T-cell (primary cell): ENCODE measurements at regions not wholly inside any gene's neighbourhood (a gene's known extent, or its start where the extent isn't known, plus 50 kb on each side); places are given as distances from the start of the nearest gene placed in this dataset.

Experiments
- ATAC-seq, 4 experiments: fragments of 200-7000 bp in 3 of 4; fragments of 150-1000 bp in 1 of 4; cut with Tn5 transposase; replicated peaks in 1 of 4; 1 replicate in 3 of 4; 2 replicates in 1 of 4; pipeline ENCODE4 v1.10.0; 2021; ENCODE audit warnings: moderate library complexity in 3 of 4, mild to moderate bottlenecking in 2 of 4, moderate number of reproducible peaks in 1 of 4
- CTCF ChIA-PET, 2 donors: fragments of 300-600 bp; sonication (Branson Sonifier 250); formaldehyde crosslinking; loops; one replicate each; lab custom pipeline; 2022; ENCODE audit warnings: antibody characterized with exemption in 2 of 2; lab: Charles Lee
- POLR2A ChIA-PET, 2 donors: fragments of 300-600 bp; sonication (Branson Sonifier 250); formaldehyde crosslinking; loops; one replicate each; lab custom pipeline; 2022; ENCODE audit warnings: antibody characterized with exemption in 2 of 2; lab: Charles Lee
- DNase-seq, 35 experiments: peaks; one replicate each; pipeline versions ENCODE4 v3.0.0 to v3.0.0-alpha.2; 2013 to 2023
- H3K27ac ChIP-seq: one replicate; pipeline ENCODE4 v1.5.1; 2013; ENCODE audit warnings: low read length
- H3K27me3 ChIP-seq, 2 experiments: replicated peaks in 1 of 2; 1 replicate in 1 of 2; 2 replicates in 1 of 2; pipeline versions ENCODE4 v1.6.1 to v1.7.0; 2013; ENCODE audit warnings: low read length in 1 of 2, mixed read lengths in 1 of 2; ENCODE audit not compliant: control insufficient read depth in 2 of 2, insufficient read depth in 2 of 2; ENCODE audit errors: extremely low read depth in 1 of 2
- H3K36me3 ChIP-seq, 2 donors: 1 replicate in 1 of 2; 2 replicates in 1 of 2; pipeline versions ENCODE4 v1.6.1 to v1.7.0; 2013; ENCODE audit warnings: low read length in 1 of 2; ENCODE audit not compliant: control insufficient read depth in 2 of 2, insufficient read depth in 1 of 2; ENCODE audit errors: extremely low read depth in 1 of 2
- H3K4me1 ChIP-seq, 2 experiments: 1 replicate in 1 of 2; 2 replicates in 1 of 2; pipeline versions ENCODE4 v1.6.1 to v1.7.0; 2013; ENCODE audit warnings: low read length in 2 of 2, mixed read lengths in 1 of 2; ENCODE audit not compliant: insufficient read depth in 2 of 2, control insufficient read depth in 1 of 2; ENCODE audit errors: extremely low read depth in 1 of 2
- H3K4me3 ChIP-seq, 2 donors: 1 replicate in 1 of 2; 2 replicates in 1 of 2; pipeline versions ENCODE4 v1.5.1 to v1.7.0; 2013; ENCODE audit warnings: mild to moderate bottlenecking in 2 of 2, low read length in 1 of 2, moderate library complexity in 1 of 2; ENCODE audit not compliant: control insufficient read depth in 1 of 2; ENCODE audit errors: extremely low read depth in 1 of 2
- H3K9me3 ChIP-seq: 2 replicates; pipeline ENCODE4 v1.7.0; 2013
- H3K27ac Mint-ChIP-seq, 2 donors: one replicate each; pipeline ENCODE4 v1.8.0; 2020 to 2021; ENCODE audit warnings: mild to moderate bottlenecking in 2 of 2, mixed read lengths in 2 of 2
- H3K27me3 Mint-ChIP-seq, 2 donors: one replicate each; pipeline ENCODE4 v1.8.0; 2021 to 2022; ENCODE audit warnings: mixed read lengths in 2 of 2
- H3K36me3 Mint-ChIP-seq: one replicate; pipeline ENCODE4 v1.8.0; 2021; ENCODE audit warnings: mixed read lengths
- H3K4me1 Mint-ChIP-seq, 3 donors: one replicate each; pipeline ENCODE4 v1.8.0; 2020 to 2022; ENCODE audit warnings: mixed read lengths in 3 of 3, mild to moderate bottlenecking in 1 of 3
- H3K4me3 Mint-ChIP-seq, 3 donors: one replicate each; pipeline ENCODE4 v1.8.0; 2020 to 2022; ENCODE audit warnings: mild to moderate bottlenecking in 3 of 3, mixed read lengths in 3 of 3, moderate library complexity in 3 of 3
- H3K9me3 Mint-ChIP-seq, 3 donors: one replicate each; pipeline ENCODE4 v1.8.0; 2020 to 2022; ENCODE audit warnings: mixed read lengths in 3 of 3
- WGBS: methylation state at CpG from one replicate; pipeline ENCODE4 v1.1.5; 2013; ENCODE audit warnings: missing lambda C conversion rate; ENCODE audit not compliant: insufficient coverage; 5-methylcytosine and 5-hydroxymethylcytosine counted together

GRCh38 chr12:87074781-87075180 lies 818.6 kb upstream of the MGAT4C start:
- H3K27me3 Mint-ChIP-seq = no peaks in the 10 kb centered on the region
- Histone ChIP-seq H3K27ac (no peak overlapping the region), H3K4me3 (no peak overlapping the region), H3K36me3 (no peaks in the 10 kb centered on the region), H3K9me3 (no peaks in the 10 kb centered on the region), H3K27me3 (no peaks in the 10 kb centered on the region), H3K4me1 (no peaks in the 10 kb centered on the region)
- no peaks in the 10 kb centered on the region for H3K36me3 Mint-ChIP-seq
- no peak overlapping the region for H3K27ac Mint-ChIP-seq
- no peaks in the 10 kb centered on the region for H3K4me1 Mint-ChIP-seq
- WGBS = 67% methylated on average over 1 of the region's 2 CpGs
- ATAC-seq = no peak
- POLR2A ChIA-PET = interaction anchor here in 1 of 2 donors (0.6 kb wide), 1 partner anchor 1912 kb away, joined by 11 read pairs; no protein-coding TSS in a partner anchor
- peaks cover 6 to 20% (median 7%) of the 10 kb centered on the region in 3 donors for H3K9me3 Mint-ChIP-seq
- DNase-seq = no peak
- no peak overlapping the region for H3K4me3 Mint-ChIP-seq
- CTCF ChIA-PET = no interaction called here

DNA sequence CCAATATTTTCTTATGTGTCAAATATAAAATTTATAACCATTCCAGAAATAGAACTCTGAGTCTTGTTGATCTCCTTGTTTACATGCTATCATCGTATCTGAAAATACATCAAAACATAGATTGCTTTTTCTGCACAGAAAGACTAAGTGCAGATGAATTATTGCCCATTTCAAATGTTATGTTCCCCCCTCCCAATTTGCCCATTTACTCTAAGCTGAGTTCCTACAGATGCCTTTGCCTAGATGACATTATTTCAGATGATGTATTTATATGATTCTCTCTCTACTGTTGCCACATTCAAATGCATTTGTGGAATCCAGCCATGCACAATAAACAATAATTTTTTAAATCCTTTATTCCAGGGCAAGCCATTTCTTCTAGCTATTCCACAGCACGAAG lies 810.1 kb upstream of the MGAT4C start:
- H3K9me3 Mint-ChIP-seq = peaks cover 8 to 20% (median 9%) of the 10 kb centered on the region in 3 donors
- Histone ChIP-seq H3K27me3 (no peaks in the 10 kb centered on the region), H3K27ac (no peak overlapping the region), H3K9me3 (no peaks in the 10 kb centered on the region), H3K4me3 (no peak overlapping the region), H3K36me3 (no peaks in the 10 kb centered on the region), H3K4me1 (no peaks in the 10 kb centered on the region)
- ChIA-PET POLR2A (no interaction called here), CTCF (no interaction called here)
- no peak overlapping the region for H3K4me3 Mint-ChIP-seq
- H3K27me3 Mint-ChIP-seq = no peaks in the 10 kb centered on the region
- H3K36me3 Mint-ChIP-seq = no peaks in the 10 kb centered on the region
- no peak overlapping the region for H3K27ac Mint-ChIP-seq
- H3K4me1 Mint-ChIP-seq = no peaks in the 10 kb centered on the region
- DNase-seq (no peak), ATAC-seq (no peak)
- WGBS = no CpG with 5 or more reads among the region's 2 CpGs

DNA sequence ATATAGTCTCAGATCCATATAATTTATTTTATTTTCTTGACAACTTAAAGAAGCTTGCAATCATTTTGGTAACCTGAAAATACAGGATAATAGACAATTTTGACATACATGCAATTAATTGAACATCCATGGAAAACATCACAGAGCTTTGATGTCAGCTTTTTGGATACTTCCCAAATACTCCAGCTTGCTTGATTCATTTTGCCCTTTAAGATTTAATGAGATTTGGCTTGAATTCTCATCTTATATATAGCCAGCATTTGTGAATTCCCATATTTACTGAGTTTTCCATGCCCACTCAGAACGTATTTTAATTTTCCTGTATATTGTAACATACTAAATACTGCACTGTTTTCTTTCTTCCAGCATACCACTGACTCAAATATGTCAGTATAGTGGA lies 803.0 kb upstream of the MGAT4C start:
- H3K36me3 Mint-ChIP-seq = no peaks in the 10 kb centered on the region
- H3K36me3 ChIP-seq = no peaks in the 10 kb centered on the region
- CTCF ChIA-PET = no interaction called here
- no peak overlapping the region for H3K27ac Mint-ChIP-seq
- no peaks in the 10 kb centered on the region for H3K27me3 ChIP-seq
- DNase-seq (no peak), ATAC-seq (no peak)
- H3K27me3 Mint-ChIP-seq = no peaks in the 10 kb centered on the region
- H3K4me1 Mint-ChIP-seq = no peaks in the 10 kb centered on the region
- H3K4me1 ChIP-seq = no peaks in the 10 kb centered on the region
- WGBS = no CpG with 5 or more reads among the region's 1 CpG
- H3K4me3 Mint-ChIP-seq = no peak overlapping the region
- H3K9me3 ChIP-seq = no peaks in the 10 kb centered on the region
- POLR2A ChIA-PET = no interaction called here
- H3K4me3 ChIP-seq = no peak overlapping the region
- peaks cover 3 to 8% (median 8%) of the 10 kb centered on the region in 3 donors for H3K9me3 Mint-ChIP-seq
- no peak overlapping the region for H3K27ac ChIP-seq

- H3K4me1 Mint-ChIP-seq = no peaks in the 10 kb centered on the region
- H3K4me3 ChIP-seq = no peak overlapping the region
- DNase-seq (no peak), ATAC-seq (no peak)
- no peaks in the 10 kb centered on the region for H3K36me3 Mint-ChIP-seq
- H3K27ac Mint-ChIP-seq = no peak overlapping the region
- no peak overlapping the region for H3K4me3 Mint-ChIP-seq
- peaks cover 0 to 4% (median 4%) of the 10 kb centered on the region in 3 donors for H3K9me3 Mint-ChIP-seq
- H3K9me3 ChIP-seq = no peaks in the 10 kb centered on the region
- no peaks in the 10 kb centered on the region for H3K36me3 ChIP-seq
- no peaks in the 10 kb centered on the region for H3K27me3 Mint-ChIP-seq
- ChIA-PET CTCF (no interaction called here), POLR2A (no interaction called here)
- no peak overlapping the region for H3K27ac ChIP-seq
- H3K4me1 ChIP-seq = no peaks in the 10 kb centered on the region
- H3K27me3 ChIP-seq = no peaks in the 10 kb centered on the region
Measured at GRCh38 chr12:87054226-87054625, 798.0 kb upstream of the MGAT4C start.

GRCh38 chr12:87051621-87052020 lies 795.4 kb upstream of the MGAT4C start:
- no peaks in the 10 kb centered on the region for H3K4me1 ChIP-seq
- ATAC-seq = no peak
- H3K36me3 ChIP-seq = no peaks in the 10 kb centered on the region
- H3K36me3 Mint-ChIP-seq = no peaks in the 10 kb centered on the region
- no CpG with 5 or more reads among the region's 1 CpG for WGBS
- H3K4me3 Mint-ChIP-seq = no peak overlapping the region
- H3K27ac Mint-ChIP-seq = no peak overlapping the region
- H3K4me3 ChIP-seq = no peak overlapping the region
- no peaks in the 10 kb centered on the region for H3K9me3 ChIP-seq
- CTCF ChIA-PET = no interaction called here
- H3K4me1 Mint-ChIP-seq = no peaks in the 10 kb centered on the region
- H3K27ac ChIP-seq = no peak overlapping the region
- H3K27me3 ChIP-seq = no peaks in the 10 kb centered on the region
- no peaks in the 10 kb centered on the region for H3K27me3 Mint-ChIP-seq
- no peak for DNase-seq
- POLR2A ChIA-PET = no interaction called here
- peaks cover 0 to 4% (median 2%) of the 10 kb centered on the region in 3 donors for H3K9me3 Mint-ChIP-seq

DNA sequence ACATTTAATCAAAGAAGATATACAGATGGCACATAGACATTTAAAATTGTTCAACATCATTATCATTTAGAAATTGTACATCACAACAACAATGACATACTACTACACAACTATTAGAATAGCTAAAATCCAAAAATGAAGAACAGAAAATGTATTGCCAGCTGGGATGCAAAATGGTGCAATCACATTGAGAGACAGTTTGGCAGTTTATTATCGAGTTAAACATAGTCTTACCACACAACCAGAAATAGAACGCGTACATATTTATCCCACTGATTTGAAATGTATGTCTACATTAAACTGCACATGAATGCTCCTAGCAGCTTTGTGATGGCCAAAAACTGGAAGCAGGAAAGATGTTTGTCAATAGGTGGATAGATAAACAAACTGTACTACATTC lies 791.5 kb upstream of the MGAT4C start:
- Histone ChIP-seq H3K36me3 (no peaks in the 10 kb centered on the region), H3K27ac (no peak overlapping the region), H3K4me3 (no peak overlapping the region), H3K4me1 (no peaks in the 10 kb centered on the region), H3K27me3 (no peaks in the 10 kb centered on the region), H3K9me3 (no peaks in the 10 kb centered on the region)
- POLR2A ChIA-PET = no interaction called here
- DNase-seq = no peak
- WGBS = no CpG with 5 or more reads among the region's 3 CpGs
- Mint-ChIP-seq H3K27me3 (no peaks in the 10 kb centered on the region), H3K4me1 (no peaks in the 10 kb centered on the region), H3K36me3 (no peaks in the 10 kb centered on the region), H3K4me3 (no peak overlapping the region), H3K27ac (no peak overlapping the region), H3K9me3 (peaks cover 0 to 7% (median 0%) of the 10 kb centered on the region in 3 donors)
- CTCF ChIA-PET = no interaction called here
- ATAC-seq = no peak

GRCh38 chr12:87039536-87039935 lies 783.3 kb upstream of the MGAT4C start:
- H3K36me3 Mint-ChIP-seq = no peaks in the 10 kb centered on the region
- WGBS = 80% methylated on average over 1 of the region's 1 CpG

More at GRCh38 chr12:87039536-87039935, 783.3 kb upstream of the MGAT4C start:
- H3K9me3 Mint-ChIP-seq = peaks cover 0 to 13% (median 4%) of the 10 kb centered on the region in 3 donors
- Histone ChIP-seq H3K27ac (no peak overlapping the region), H3K36me3 (no peaks in the 10 kb centered on the region), H3K4me1 (no peaks in the 10 kb centered on the region), H3K4me3 (no peak overlapping the region), H3K27me3 (no peaks in the 10 kb centered on the region), H3K9me3 (no peaks in the 10 kb centered on the region)
- no peak overlapping the region for H3K27ac Mint-ChIP-seq
- POLR2A ChIA-PET = no interaction called here
- ATAC-seq (no peak), DNase-seq (no peak)
- H3K4me3 Mint-ChIP-seq = no peak overlapping the region
- H3K27me3 Mint-ChIP-seq = no peaks in the 10 kb centered on the region
- no peaks in the 10 kb centered on the region for H3K4me1 Mint-ChIP-seq
- CTCF ChIA-PET = no interaction called here
